Posterior cingulate gyrus (tissue), 11 donors: ENCODE measurements at regions not wholly inside any gene's neighbourhood (a gene's known extent, or its start where the extent isn't known, plus 50 kb on each side); places are given as distances from the start of the nearest gene placed in this dataset.

ENCODE experiments used
- DNase-seq, 10 donors: peaks; one replicate each; pipeline versions ENCODE4 v3.0.0 to v3.0.0-alpha.2; 2020 to 2021; ENCODE audit warnings: mixed read lengths in 3 of 10
- intact Hi-C: fragments of 100-400 bp; cut with DNase I; formaldehyde crosslinking; loops from one replicate; pipeline ENCODE4 v1.15.1; 2023

DNA sequence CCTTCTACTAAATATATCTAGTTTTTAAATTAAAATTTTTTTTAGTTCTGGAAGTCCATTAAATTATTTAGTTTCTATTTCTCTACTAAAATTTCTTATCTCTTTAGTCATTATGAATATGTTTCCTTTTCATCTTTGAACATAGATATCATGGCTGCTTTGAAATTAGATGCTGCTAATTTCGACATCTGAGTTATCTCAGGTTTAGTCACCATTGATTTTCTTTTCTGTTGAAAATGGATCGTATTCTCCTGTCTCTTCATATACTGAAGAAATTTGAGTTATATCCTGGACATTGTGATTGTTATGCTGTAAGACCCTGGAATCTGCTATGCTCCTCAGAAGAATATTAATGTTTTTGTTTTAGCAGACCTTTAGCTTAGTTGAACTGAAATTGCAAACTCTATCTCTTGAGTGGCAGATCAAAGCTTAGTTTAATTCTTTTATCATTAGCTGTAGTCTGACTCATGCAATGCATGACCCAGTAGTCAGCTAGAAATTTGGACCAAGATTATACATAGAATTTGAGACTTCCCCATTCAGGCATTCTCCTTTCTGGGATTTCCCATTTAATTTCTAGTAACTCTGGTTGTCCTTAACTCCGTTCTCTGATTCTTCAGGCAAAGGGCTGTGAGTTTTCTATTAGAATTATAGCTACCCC is 439.8 kb upstream of the IL12A start:
- no peak for DNase-seq
- intact Hi-C loops: no loop called here

DNA sequence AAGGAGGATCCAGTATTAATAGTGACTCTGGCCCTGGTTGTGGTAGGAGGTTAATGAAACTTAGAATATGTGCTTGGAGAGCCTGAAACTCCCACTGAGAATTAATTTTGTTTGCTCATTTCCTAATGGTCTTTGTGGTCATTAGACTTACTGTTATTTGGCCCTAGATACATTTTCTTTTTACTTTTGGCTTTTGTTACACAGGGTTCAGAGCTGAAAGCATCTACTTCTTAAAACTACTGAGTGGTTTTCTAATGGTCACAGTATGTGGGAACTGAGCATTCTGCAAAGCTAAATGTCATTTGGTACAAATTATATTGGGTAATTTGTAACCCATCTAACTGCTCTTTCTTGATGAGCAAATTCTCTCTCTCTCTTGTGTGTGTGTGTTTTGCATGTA is 433.4 kb upstream of the IL12A start:
- intact Hi-C loops: no loop called here
- no peak for DNase-seq

DNA sequence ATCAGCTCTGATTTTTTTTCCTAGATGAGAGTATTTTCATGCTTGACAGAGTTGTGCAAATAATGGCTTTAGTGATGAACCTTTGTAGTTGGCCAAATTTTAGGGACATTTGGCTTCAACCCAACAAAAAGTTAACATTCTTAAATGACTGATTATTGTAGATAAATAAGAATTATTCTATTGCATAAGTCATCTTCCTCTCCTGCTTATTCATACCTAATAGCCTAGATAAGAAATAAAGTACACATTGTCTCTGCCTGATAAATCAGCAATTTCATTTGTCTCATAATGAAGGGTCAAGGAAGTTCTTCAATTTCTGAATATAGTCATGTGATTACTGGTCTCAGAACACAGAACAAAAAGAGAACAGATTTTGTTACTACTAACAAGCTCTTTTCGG is 428.9 kb upstream of the IL12A start:
- intact Hi-C loops: no loop called here
- no peak for DNase-seq

DNA sequence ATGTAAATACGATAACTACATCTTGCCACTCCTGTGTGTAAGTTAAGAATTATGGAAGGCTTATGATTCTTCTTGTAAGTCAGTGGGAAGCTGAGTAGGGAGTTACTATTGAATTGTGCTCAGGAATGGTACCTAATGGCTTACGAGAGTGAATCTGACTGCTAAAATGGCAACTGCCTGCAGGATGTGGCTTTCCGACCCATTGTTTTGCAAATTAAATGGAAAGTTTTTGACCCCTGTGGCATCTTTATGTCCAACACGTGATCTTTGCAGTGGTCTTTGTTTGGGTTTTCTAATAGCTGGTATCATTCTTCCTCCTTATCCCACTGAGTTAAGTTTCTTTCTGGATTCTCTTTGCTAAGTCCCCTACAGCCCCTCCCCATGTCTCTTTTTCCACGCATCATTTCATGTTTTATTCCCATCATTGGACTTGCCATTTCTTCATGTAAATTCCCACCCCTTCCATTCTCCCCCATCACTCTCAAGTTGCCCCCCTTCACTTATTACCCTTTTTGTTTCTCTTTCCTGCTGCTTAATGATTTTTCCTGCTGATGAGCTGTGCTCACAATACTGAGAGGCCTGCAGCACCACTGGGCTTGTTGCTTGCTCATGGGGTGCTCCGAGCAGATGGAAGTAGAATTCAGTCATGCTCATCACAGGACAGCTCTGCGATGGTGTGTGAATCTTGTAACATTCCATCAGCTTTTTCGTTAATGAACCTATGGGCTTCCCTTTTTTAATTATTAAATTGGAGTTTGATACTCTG is 428.2 kb upstream of the IL12A start:
- DNase-seq: no peak
- intact Hi-C loops: no loop called here

- no peak for DNase-seq
Observed at GRCh38 chr3:159565313-159565712, 423.3 kb upstream of the IL12A start.

DNA sequence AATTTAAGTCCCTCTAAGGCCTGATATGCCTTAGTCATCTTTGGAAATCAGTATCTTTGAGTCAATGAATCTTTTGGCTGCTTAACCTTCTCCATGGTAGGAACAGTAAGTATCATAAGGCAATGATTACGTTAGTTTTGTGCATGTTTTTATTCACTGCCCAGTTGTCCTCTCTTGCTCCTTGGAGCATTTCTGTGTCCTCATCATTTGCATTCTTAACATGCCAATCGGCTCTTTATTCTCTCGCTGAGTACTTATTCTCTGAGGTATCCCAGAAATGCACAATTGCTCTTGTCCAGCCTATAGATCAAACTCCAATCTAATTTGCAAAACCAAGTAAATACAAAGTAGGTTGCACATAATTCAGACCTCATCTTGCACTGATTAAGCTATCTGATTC is 405.0 kb upstream of the IL12A start:
- DNase-seq: no peak
- intact Hi-C loops: no loop called here

More at GRCh38 chr3:159565313-159565712, 423.3 kb upstream of the IL12A start:
- intact Hi-C loops: no loop called here

GRCh38 chr3:159584421-159584820 is 404.2 kb upstream of the IL12A start:
- no peak for DNase-seq
- intact Hi-C loops: no loop called here

- peak in 5 of 10 donors; percentile 15 to 79 (median 31) for DNase-seq
- intact Hi-C loops: loop anchor here (2.0 kb wide), 1 partner anchor 324 kb away; no protein-coding TSS in a partner anchor
Observed at GRCh38 chr3:159586571-159587202, 401.9 kb upstream of the IL12A start.

- DNase-seq: no peak
- intact Hi-C loops: no loop called here
Observed at GRCh38 chr3:159593927-159594605, 394.6 kb upstream of the IL12A start.

DNA sequence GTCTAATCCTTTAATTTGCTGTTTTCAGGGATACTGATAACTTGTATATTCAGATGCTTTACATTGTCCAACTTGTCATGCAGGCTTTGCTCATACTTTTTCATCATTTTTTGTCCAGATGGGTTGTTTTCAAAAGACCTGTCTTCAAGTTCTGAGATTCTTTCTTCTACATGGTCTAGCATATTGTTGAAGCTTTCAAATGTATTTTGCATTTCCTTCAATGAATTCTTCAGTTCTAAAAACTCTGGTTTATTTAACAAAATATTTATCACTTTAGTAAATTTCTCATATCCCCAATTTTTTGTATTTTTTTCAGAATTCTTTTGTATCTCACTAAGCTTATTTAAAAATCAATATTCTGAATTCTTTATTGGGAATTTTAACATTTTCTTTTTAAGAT is 388.3 kb upstream of the IL12A start:
- intact Hi-C loops: no loop called here
- no peak for DNase-seq

GRCh38 chr3:159604151-159604581 is 384.5 kb upstream of the IL12A start:
- intact Hi-C loops: no loop called here
- DNase-seq: no peak

DNA sequence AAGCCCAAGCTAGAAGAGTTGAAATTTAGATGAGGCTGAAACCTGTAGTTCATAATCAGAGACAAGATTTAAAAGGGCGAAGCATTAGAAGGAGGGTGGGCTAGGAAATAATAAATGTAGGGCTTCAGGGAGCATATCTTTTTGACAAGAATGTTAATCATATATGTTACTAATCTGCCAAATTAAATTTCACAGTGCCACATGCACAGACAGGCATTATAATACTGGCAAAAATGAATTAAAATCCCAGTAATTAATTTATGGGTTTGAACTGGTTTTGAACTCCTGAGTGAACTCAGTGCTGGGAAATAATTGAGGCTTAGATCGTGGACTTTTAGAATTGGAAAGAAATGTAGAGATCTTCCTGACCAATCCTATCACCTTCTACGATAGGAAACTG is 383.5 kb upstream of the IL12A start:
- intact Hi-C loops: no loop called here
- no peak for DNase-seq

DNA sequence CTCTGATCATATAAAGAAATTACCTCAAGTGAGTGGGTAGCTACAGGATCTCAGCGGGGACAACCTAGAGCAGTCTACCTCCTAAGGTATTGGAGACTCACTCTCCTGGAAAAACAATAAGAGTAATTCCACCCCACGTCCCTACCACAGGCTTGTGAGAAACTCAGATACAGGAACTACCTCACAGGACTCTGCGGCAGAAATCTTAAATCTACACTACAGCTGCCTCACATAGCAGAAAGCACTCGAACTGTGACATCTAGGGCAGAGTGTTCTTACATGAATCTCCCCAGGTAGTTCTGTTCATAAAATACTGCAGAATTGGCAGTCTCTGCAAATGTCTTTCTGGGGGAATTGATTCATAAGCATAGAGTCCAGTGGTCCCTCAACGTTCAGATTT is 382.9 kb upstream of the IL12A start:
- no peak for DNase-seq
- intact Hi-C loops: no loop called here

DNA sequence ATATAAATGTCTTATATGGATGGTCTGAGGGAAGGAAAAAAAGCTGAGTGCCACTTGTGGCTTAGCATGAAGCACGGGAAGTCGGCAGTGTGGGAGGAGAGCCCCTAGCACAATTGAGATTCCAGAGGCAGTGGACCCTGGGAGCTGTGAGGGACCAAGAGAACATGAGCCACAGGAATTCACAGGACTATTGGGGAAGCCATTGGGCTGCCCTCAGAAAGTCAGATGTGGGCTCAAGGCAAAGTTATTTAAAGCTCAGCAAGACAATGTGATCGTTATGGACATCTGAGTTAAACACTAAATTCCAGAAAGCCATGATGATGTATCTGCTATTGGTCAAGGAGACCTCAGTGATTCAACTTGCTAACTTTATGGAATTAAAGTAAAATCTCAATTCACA is 380.8 kb upstream of the IL12A start:
- no peak for DNase-seq
- intact Hi-C loops: no loop called here

DNA sequence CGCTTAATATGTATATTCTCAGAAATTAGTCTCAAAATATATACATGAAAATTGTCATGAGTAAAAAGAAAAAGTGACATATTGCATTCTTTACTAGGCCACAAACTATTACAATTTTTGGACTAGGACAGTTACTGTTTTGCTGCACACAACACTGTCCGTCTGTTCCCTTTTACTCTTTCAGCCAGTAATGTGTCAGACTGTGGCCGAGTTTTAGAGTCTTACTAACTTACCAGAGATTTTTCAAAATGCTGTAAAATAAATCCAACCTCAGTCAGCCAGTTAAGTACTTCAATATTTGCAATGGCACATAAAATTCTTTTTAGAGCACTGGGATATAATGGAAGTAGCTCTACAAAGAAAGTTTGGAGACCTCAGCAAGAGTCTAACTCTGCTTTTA is 380.3 kb upstream of the IL12A start:
- DNase-seq: no peak
- intact Hi-C loops: no loop called here

DNA sequence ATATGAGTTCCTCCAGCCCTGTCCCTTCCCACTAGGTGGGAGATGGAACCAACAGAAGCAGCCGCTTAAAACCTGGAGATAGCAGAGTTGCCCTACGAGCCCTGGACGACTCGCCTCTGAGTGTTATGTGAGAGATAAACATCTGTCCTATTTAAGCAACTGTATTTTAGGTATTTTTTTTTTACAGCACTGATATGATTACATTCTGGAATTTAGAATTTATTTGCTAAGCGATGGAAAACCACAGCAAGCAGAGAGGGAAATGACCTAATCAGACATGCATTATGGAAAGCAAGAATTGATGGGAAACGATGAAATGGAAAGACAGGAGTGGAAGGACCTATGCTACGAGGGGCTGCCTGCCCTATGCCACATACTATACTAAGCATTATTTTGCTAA is 379.0 kb upstream of the IL12A start:
- no peak for DNase-seq
- intact Hi-C loops: no loop called here

- DNase-seq: peak in 7 of 10 donors; percentile 24 to 81 (median 44)
- intact Hi-C loops: loop anchor here (5.0 kb wide), 1 partner anchor 391 kb away; no protein-coding TSS in a partner anchor
Observed at GRCh38 chr3:159616234-159616825, 372.3 kb upstream of the IL12A start.

- no peak for DNase-seq
- intact Hi-C loops: loop anchor here (5.0 kb wide), 1 partner anchor 388 kb away; no protein-coding TSS in a partner anchor
Observed at GRCh38 chr3:159619341-159619885, 369.2 kb upstream of the IL12A start.

GRCh38 chr3:159620281-159620680 is 368.4 kb upstream of the IL12A start:
- DNase-seq: no peak

DNA sequence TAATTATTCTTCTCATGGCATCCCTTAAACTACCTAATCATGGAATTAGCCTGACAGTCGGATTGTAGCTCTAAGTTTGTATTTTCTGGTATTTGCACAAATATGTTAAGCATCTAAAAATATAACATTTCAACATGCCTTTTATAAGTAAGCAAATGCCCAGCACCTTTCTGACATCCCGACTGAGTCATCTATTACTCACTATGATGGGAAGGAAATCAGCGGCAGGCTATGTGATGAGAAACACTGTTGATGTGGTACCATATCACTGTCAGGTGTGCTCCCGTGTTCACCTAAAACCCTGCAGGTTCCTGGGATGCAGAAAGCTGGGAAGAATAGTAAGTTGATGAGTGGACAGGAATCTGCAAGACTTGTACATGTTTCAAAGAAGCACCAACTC is 367.8 kb upstream of the IL12A start:
- DNase-seq: no peak

More at GRCh38 chr3:159620281-159620680, 368.4 kb upstream of the IL12A start:
- intact Hi-C loops: no loop called here

More for the DNA sequence above, 367.8 kb upstream of the IL12A start:
- intact Hi-C loops: no loop called here
